Spleen (tissue), 11 donors: ENCODE measurements at regions not wholly inside any gene's neighbourhood (a gene's known extent, or its start where the extent isn't known, plus 50 kb on each side); places are given as distances from the start of the nearest gene placed in this dataset.

Experiments
- DNase-seq: peaks from one replicate; pipeline ENCODE4 v3.0.0-alpha.2; 2020
- H3K27ac ChIP-seq, 8 donors: fragments of 200-600 bp; sonication (generic) in 7 of 8; 1 replicate in 4 of 8; 2 replicates in 4 of 8; pipeline versions ENCODE4 v1.5.0 to v1.8.0; 2016 to 2021; ENCODE audit warnings: inconsistent platforms in 4 of 8, mild to moderate bottlenecking in 4 of 8, moderate library complexity in 1 of 8
- H3K27me3 ChIP-seq, 7 donors: fragments of 200-600 bp; sonication (generic) in 6 of 7; replicated peaks in 1 of 7; 1 replicate in 4 of 7; 2 replicates in 3 of 7; pipeline versions ENCODE4 v1.5.0 to v1.8.0; 2016 to 2021; ENCODE audit warnings: inconsistent platforms in 3 of 7, mild to moderate bottlenecking in 1 of 7
- H3K36me3 ChIP-seq, 6 donors: fragments of 200-600 bp; sonication (generic) in 5 of 6; 1 replicate in 4 of 6; 2 replicates in 2 of 6; pipeline versions ENCODE4 v1.5.0 to v1.8.0; 2016 to 2021; ENCODE audit warnings: inconsistent platforms in 2 of 6
- H3K4me1 ChIP-seq, 6 donors: fragments of 200-600 bp; sonication (generic) in 5 of 6; 1 replicate in 3 of 6; 2 replicates in 3 of 6; pipeline versions ENCODE4 v1.5.0 to v1.8.0; 2016 to 2021; ENCODE audit warnings: inconsistent platforms in 3 of 6
- H3K4me3 ChIP-seq, 8 donors: fragments of 200-600 bp; sonication (generic) in 7 of 8; 1 replicate in 4 of 8; 2 replicates in 4 of 8; pipeline versions ENCODE4 v1.5.0 to v1.8.0; 2016 to 2021; ENCODE audit warnings: inconsistent platforms in 4 of 8, mild to moderate bottlenecking in 4 of 8, moderate library complexity in 2 of 8
- H3K9me3 ChIP-seq, 8 donors: fragments of 200-600 bp; sonication (generic) in 7 of 8; 1 replicate in 4 of 8; 2 replicates in 4 of 8; pipeline versions ENCODE4 v1.5.0 to v1.8.0; 2016 to 2021; ENCODE audit warnings: inconsistent platforms in 4 of 8
- CTCF ChIP-seq, 11 experiments: fragments of 200-600 bp in 7 of 11; fragments of 450-650 bp in 4 of 11; sonication (generic) in 4 of 11; IDR thresholded peaks in 8 of 11; conservative IDR thresholded peaks in 3 of 11; 1 replicate in 7 of 11; 2 replicates in 4 of 11; pipeline versions ENCODE4 v1.4.0 to v1.8.0; 2016 to 2021; ENCODE audit warnings: antibody characterized with exemption in 11 of 11, inconsistent platforms in 4 of 11, mild to moderate bottlenecking in 1 of 11
- POLR2A ChIP-seq, 3 donors: fragments of 450-650 bp; IDR thresholded peaks; one replicate each; pipeline ENCODE4 v1.5.1; 2017; ENCODE audit warnings: antibody characterized with exemption in 3 of 3, mild to moderate bottlenecking in 1 of 3
- POLR2AphosphoS5 ChIP-seq, 3 donors: sonication (generic); formaldehyde crosslinking; IDR thresholded peaks; one replicate each; pipeline ENCODE4 v1.5.1; 2017; ENCODE audit warnings: antibody characterized with exemption in 3 of 3
- WGBS, 5 donors: extraction: QIAGEN DNeasy Blood & Tissue Kit in 3 of 5; methylation state at CpG; one replicate each; pipeline versions ENCODE4 v1.1.5 to v1.1.7; 2013 to 2018; 5-methylcytosine and 5-hydroxymethylcytosine counted together
- intact Hi-C: fragments of 100-400 bp; cut with DNase I; formaldehyde crosslinking; loops from one replicate; pipeline ENCODE4 v1.15.0; 2023; ENCODE audit warnings: low total_unique reads
- donor health status: healthy with polysubstance abuse.
- donor health status: DM: no; HTN: no; CAD: no; lungs with moderate emphysema.
- donor health status: DM: no; HTN: no; CAD: no.
- donor health status: Bipolar disorder and iron deficiency.
- donor health status: healthy.
- donor health status: DM: no; HTN: no; CAD: no.
- donor health status: DM: yes; HTN: yes; CAD: no.

GRCh38 chr10:36759141-36759805 is 366.1 kb upstream of the ANKRD30A start:
- no peak for TF ChIP-seq CTCF (IDR thresholded peaks at IDR 0.05 in 8 of 11, conservative IDR thresholded peaks at IDR 0.05 in 3 of 11)
- TF ChIP-seq POLR2AphosphoS5 (IDR thresholded peaks at IDR 0.05): no peak
- no peak for TF ChIP-seq POLR2A (IDR thresholded peaks at IDR 0.05)
- WGBS, 5 donors: 33 to 73% (median 63%) methylated on average over 3 of the region's 3 CpGs
- Histone ChIP-seq H3K4me3 (no peak overlapping the region), H3K27me3 (no peaks in the 10 kb centered on the region), H3K36me3 (no peaks in the 10 kb centered on the region), H3K27ac (peak overlapping the region in 2 of 8 donors; percentile 1 to 30), H3K4me1 (peaks cover 0 to 9% (median 5%) of the 10 kb centered on the region in 6 donors), H3K9me3 (peaks cover 0 to 6% (median 0%) of the 10 kb centered on the region in 8 donors)
- DNase-seq: no peak
- intact Hi-C loops: no loop called here

GRCh38 chr10:36748128-36748871 is 377.1 kb upstream of the ANKRD30A start:
- peaks cover 0 to 15% (median 4%) of the 10 kb centered on the region in 8 donors for H3K9me3 ChIP-seq
- DNase-seq: peak; percentile 61
- H3K36me3 ChIP-seq: no peaks in the 10 kb centered on the region
- H3K27ac ChIP-seq: no peak overlapping the region
- no peaks in the 10 kb centered on the region for H3K27me3 ChIP-seq
- WGBS, 5 donors: 88 to 95% (median 93%) methylated on average over 12 to 19 of the region's 19 CpGs
- no peak overlapping the region for H3K4me3 ChIP-seq
- no peak for TF ChIP-seq POLR2AphosphoS5 (IDR thresholded peaks at IDR 0.05)
- intact Hi-C loops: no loop called here
- H3K4me1 ChIP-seq: no peaks in the 10 kb centered on the region

GRCh38 chr10:36739884-36740445 is 385.4 kb upstream of the ANKRD30A start:
- Histone ChIP-seq H3K36me3 (no peaks in the 10 kb centered on the region), H3K27me3 (no peaks in the 10 kb centered on the region), H3K27ac (no peak overlapping the region), H3K4me3 (no peak overlapping the region), H3K9me3 (peaks cover 0 to 4% (median 0%) of the 10 kb centered on the region in 8 donors), H3K4me1 (no peaks in the 10 kb centered on the region)
- no peak for TF ChIP-seq CTCF (IDR thresholded peaks at IDR 0.05 in 8 of 11, conservative IDR thresholded peaks at IDR 0.05 in 3 of 11)
- no peak for TF ChIP-seq POLR2AphosphoS5 (IDR thresholded peaks at IDR 0.05)
- TF ChIP-seq POLR2A (IDR thresholded peaks at IDR 0.05): no peak
- intact Hi-C loops: no loop called here
- WGBS, 5 donors: 83 to 91% (median 88%) methylated on average over 5 of the region's 5 CpGs
- DNase-seq: no peak

- Histone ChIP-seq H3K4me1 (no peaks in the 10 kb centered on the region), H3K27me3 (no peaks in the 10 kb centered on the region), H3K9me3 (peaks cover 0 to 8% (median 0%) of the 10 kb centered on the region in 8 donors), H3K27ac (no peak overlapping the region), H3K36me3 (no peaks in the 10 kb centered on the region), H3K4me3 (no peak overlapping the region)
- no peak for DNase-seq
- no peak for TF ChIP-seq CTCF (IDR thresholded peaks at IDR 0.05 in 8 of 11, conservative IDR thresholded peaks at IDR 0.05 in 3 of 11)
- no peak for TF ChIP-seq POLR2AphosphoS5 (IDR thresholded peaks at IDR 0.05)
- no peak for TF ChIP-seq POLR2A (IDR thresholded peaks at IDR 0.05)
- 89 to 96% (median 94%) methylated on average over 4 of the region's 4 CpGs for WGBS, 5 donors
- intact Hi-C loops: no loop called here
Observed at GRCh38 chr10:36738738-36739431, 386.5 kb upstream of the ANKRD30A start.
